GM12878 (cell line): ENCODE measurements at regions not wholly inside any gene's neighbourhood (a gene's known extent, or its start where the extent isn't known, plus 50 kb on each side); places are given as distances from the start of the nearest gene placed in this dataset.

Experiments used
- ATAC-seq: fragments of 200-7000 bp; cut with Tn5 transposase; 3 replicates; pipeline ENCODE4 v1.9.1; 2020; ENCODE audit warnings: mild to moderate bottlenecking, moderate library complexity
- BruUV-seq: library from RNA; stranded (reverse); fragments of 400-500 nt; replicated peaks from 2 replicates; lab custom pipeline; 2021; lab: Mats Ljungman, UMichigan
- CTCF ChIA-PET: fragments of 300-600 bp; sonication (Branson Sonifier 250); formaldehyde crosslinking; extraction: SDS; loops from one replicate; lab custom pipeline; 2021; ENCODE audit warnings: inconsistent platforms; lab: Yijun Ruan, JAX
- POLR2A ChIA-PET: fragments of 350-600 bp; formaldehyde crosslinking; extraction: SDS; loops from one replicate; lab custom pipeline; 2021; ENCODE audit warnings: inconsistent platforms; lab: Charles Lee
- RAD21 ChIA-PET: fragments of 300-600 bp; sonication (Branson Sonifier 250); formaldehyde crosslinking; loops from one replicate; lab custom pipeline; 2023; ENCODE audit warnings: antibody characterized with exemption; ENCODE audit not compliant: unreplicated experiment; lab: Charles Lee
- SMC1A ChIA-PET: fragments of 300-600 bp; sonication (Branson Sonifier 250); formaldehyde crosslinking; loops from one replicate; lab custom pipeline; 2023; ENCODE audit not compliant: unreplicated experiment, uncharacterized antibody; lab: Charles Lee
- DNase-seq: peaks from one replicate; pipeline ENCODE4 v3.0.0-alpha.2; 2011; ENCODE audit warnings: low read depth, low spot score
- FAIRE-seq: peaks from 3 replicates; lab custom pipeline; 2011; peaks lifted over from hg19 to GRCh38; lab: Jason Lieb, UNC
- H2AFZ ChIP-seq: 2 replicates; pipeline ENCODE4 v1.6.0; 2011; ENCODE audit warnings: low read depth, low read length, control low read depth; ENCODE audit not compliant: control insufficient read depth
- H3K27ac ChIP-seq: 2 replicates; pipeline ENCODE4 v1.5.1; 2011; ENCODE audit warnings: control low read depth; ENCODE audit not compliant: control insufficient read depth, insufficient read depth
- H3K27me3 ChIP-seq, 2 experiments: replicated peaks in 1 of 2; 2 replicates each; pipeline versions ENCODE4 v1.6.0 to v1.6.1; 2011; ENCODE audit warnings: low read length in 1 of 2; ENCODE audit not compliant: control insufficient read depth in 2 of 2, insufficient read depth in 2 of 2
- H3K36me3 ChIP-seq, 2 experiments: 2 replicates each; pipeline ENCODE4 v1.5.1; 2011; ENCODE audit warnings: low read length in 1 of 2; ENCODE audit not compliant: control insufficient read depth in 2 of 2, insufficient read depth in 2 of 2
- H3K4me1 ChIP-seq: 2 replicates; pipeline ENCODE4 v1.6.1; 2011; ENCODE audit warnings: mild to moderate bottlenecking, low read length, moderate library complexity, mixed read lengths; ENCODE audit not compliant: control insufficient read depth, insufficient read depth
- H3K4me2 ChIP-seq: 2 replicates; pipeline ENCODE4 v1.6.0; 2011; ENCODE audit warnings: control low read depth; ENCODE audit not compliant: control insufficient read depth, insufficient read depth
- H3K4me3 ChIP-seq: fragments of 200-600 bp; sonication (generic); 2 replicates; pipeline ENCODE4 v1.5.1; 2016
- H3K79me2 ChIP-seq: 2 replicates; pipeline ENCODE4 v1.6.0; 2011; ENCODE audit warnings: low read length; ENCODE audit not compliant: control insufficient read depth, insufficient read depth
- H3K9ac ChIP-seq: 2 replicates; pipeline ENCODE4 v1.8.0; 2011; ENCODE audit warnings: low read length, control low read depth, mixed read lengths; ENCODE audit not compliant: control insufficient read depth, insufficient read depth
- H3K9me3 ChIP-seq: replicated peaks from 3 replicates; pipeline ENCODE4 v1.5.1; 2011; ENCODE audit warnings: mild to moderate bottlenecking, low read length; ENCODE audit not compliant: control insufficient read depth, insufficient read depth
- H4K20me1 ChIP-seq: 2 replicates; pipeline ENCODE4 v1.6.0; 2011; ENCODE audit not compliant: control insufficient read depth, insufficient read depth
- BACH1 ChIP-seq: fragments of 450-650 bp; IDR thresholded peaks from 2 replicates; pipeline ENCODE4 v1.6.1; 2017; ENCODE audit warnings: mild to moderate bottlenecking, borderline replicate concordance
- ESRRA ChIP-seq: IDR thresholded peaks from 2 replicates; pipeline ENCODE4 v1.6.1; 2012; ENCODE audit warnings: mild to moderate bottlenecking, low read length, improper control_type of control experiment
- GABPA ChIP-seq: IDR thresholded peaks from 2 replicates; pipeline ENCODE4 v1.6.1; 2014; ENCODE audit warnings: antibody characterized with exemption, low read depth, mild to moderate bottlenecking, inconsistent platforms
- HCFC1 ChIP-seq: fragments of 150-350 bp; IDR thresholded peaks from 2 replicates; pipeline ENCODE4 v1.6.1; 2014; ENCODE audit warnings: low read length
- MTA2 ChIP-seq: fragments of 450-650 bp; IDR thresholded peaks from 2 replicates; pipeline ENCODE4 v1.6.1; 2016; ENCODE audit warnings: low read depth, mild to moderate bottlenecking, moderate library complexity
- MYC ChIP-seq: IDR thresholded peaks from 2 replicates; pipeline ENCODE4 v1.6.1; 2011; ENCODE audit warnings: mild to moderate bottlenecking, low read length, moderate library complexity, inconsistent platforms; ENCODE audit not compliant: insufficient read depth, insufficient replicate concordance, insufficient read length, severe bottlenecking
- NKRF ChIP-seq: fragments of 450-650 bp; conservative IDR thresholded peaks from 2 replicates; pipeline ENCODE4 v1.6.1; 2017; ENCODE audit warnings: mild to moderate bottlenecking, moderate library complexity
- RELA ChIP-seq: fragments of 450-650 bp; IDR thresholded peaks from 2 replicates; pipeline ENCODE4 v1.8.0; 2014; ENCODE audit warnings: borderline replicate concordance; ENCODE audit not compliant: partially characterized antibody
- SREBF1 ChIP-seq: IDR thresholded peaks from 2 replicates; pipeline ENCODE4 v1.6.1; 2012; ENCODE audit warnings: mild to moderate bottlenecking, low read length
- SUZ12 ChIP-seq: fragments of 200-600 bp; sonication (generic); IDR thresholded peaks from one replicate; pipeline ENCODE4 v1.6.1; 2018; ENCODE audit warnings: antibody characterized with exemption, mild to moderate bottlenecking; ENCODE audit not compliant: unreplicated experiment
- WRNIP1 ChIP-seq: IDR thresholded peaks from 2 replicates; pipeline ENCODE4 v1.6.1; 2011; ENCODE audit warnings: low read depth, low read length, improper control_type of control experiment, borderline replicate concordance
- ZNF207 ChIP-seq: fragments of 450-650 bp; IDR thresholded peaks from 2 replicates; pipeline ENCODE4 v1.6.1; 2014; ENCODE audit warnings: antibody characterized with exemption, mild to moderate bottlenecking, borderline replicate concordance
- WGBS: methylation state at CpG from one replicate; pipeline ENCODE4 v1.1.6; 2016; ENCODE audit warnings: low lambda C conversion rate; ENCODE audit not compliant: insufficient replicate concordance, insufficient coverage; ENCODE audit errors: missing lambda C conversion rate; 5-methylcytosine and 5-hydroxymethylcytosine counted together
- in situ Hi-C: fragments of 300-500 bp; cut with MboI; formaldehyde crosslinking; loops from 9 replicates; pipeline ENCODE4 v1.14.3; 2018; ENCODE audit warnings: mixed read lengths
- intact Hi-C: fragments of 100-400 bp; cut with micrococcal nuclease; formaldehyde crosslinking; loops from one replicate; pipeline ENCODE4 v1.14.2; 2022; ENCODE audit not compliant: unreplicated experiment
- TF ChIP-seq, protein P1 (sequence below): IDR thresholded peaks from 2 replicates; pipeline ENCODE4 v1.6.1; 2011; ENCODE audit warnings: borderline replicate concordance, low read depth, mild to moderate bottlenecking, moderate library complexity, low read length; ENCODE audit not compliant: insufficient read depth, poor library complexity, severe bottlenecking
- TF ChIP-seq, protein P2 (sequence below): fragments of 450-650 bp; IDR thresholded peaks from 2 replicates; pipeline ENCODE4 v1.6.1; 2017; ENCODE audit warnings: low read depth, mild to moderate bottlenecking, moderate library complexity

DNA sequence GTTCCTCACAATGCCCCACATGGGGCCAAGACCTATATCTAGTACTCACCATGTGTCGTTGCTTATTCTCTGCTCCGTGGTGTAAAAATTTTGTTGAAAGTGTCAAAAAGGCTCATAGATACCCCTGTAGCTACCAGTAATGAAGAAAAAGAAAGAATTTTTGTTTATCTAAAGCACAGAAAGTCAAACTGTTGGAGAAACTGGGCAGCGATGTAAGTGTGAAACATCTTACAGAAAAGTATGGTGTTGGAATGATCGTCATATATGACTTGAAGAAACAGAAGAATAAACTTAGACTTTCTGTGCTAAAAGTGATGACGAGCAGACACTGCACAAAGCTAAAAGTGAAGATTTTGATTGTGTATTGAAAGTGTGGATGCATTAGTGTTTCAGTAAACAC is 626.6 kb upstream of the GHITM start:
- FAIRE-seq, result no peak
- TF ChIP-seq GABPA (no peak), MYC (no peak), SUZ12 (no peak)
- TF ChIP-seq, protein P1, sequence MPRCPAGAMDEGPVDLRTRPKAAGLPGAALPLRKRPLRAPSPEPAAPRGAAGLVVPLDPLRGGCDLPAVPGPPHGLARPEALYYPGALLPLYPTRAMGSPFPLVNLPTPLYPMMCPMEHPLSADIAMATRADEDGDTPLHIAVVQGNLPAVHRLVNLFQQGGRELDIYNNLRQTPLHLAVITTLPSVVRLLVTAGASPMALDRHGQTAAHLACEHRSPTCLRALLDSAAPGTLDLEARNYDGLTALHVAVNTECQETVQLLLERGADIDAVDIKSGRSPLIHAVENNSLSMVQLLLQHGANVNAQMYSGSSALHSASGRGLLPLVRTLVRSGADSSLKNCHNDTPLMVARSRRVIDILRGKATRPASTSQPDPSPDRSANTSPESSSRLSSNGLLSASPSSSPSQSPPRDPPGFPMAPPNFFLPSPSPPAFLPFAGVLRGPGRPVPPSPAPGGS, result no peak
- Histone ChIP-seq H3K9ac (no peak overlapping the region), H3K9me3 (no peaks in the 10 kb centered on the region; the same call in 1 of the 3 replicates), H4K20me1 (no peaks in the 10 kb centered on the region), H3K4me3 (no peak overlapping the region), H2AFZ (no peak overlapping the region), H3K79me2 (no peaks in the 10 kb centered on the region), H3K4me2 (no peak overlapping the region), H3K27ac (no peak overlapping the region), H3K36me3 (no peaks in the 10 kb centered on the region), H3K4me1 (no peaks in the 10 kb centered on the region), H3K27me3 (no peaks in the 10 kb centered on the region)
- SMC1A ChIA-PET, result no interaction called here
- no TSS peak for BruUV-seq
- RAD21 ChIA-PET, result no interaction called here
- in situ Hi-C loops, result no loop called here
- CTCF ChIA-PET, result no interaction called here
- intact Hi-C loops, result no loop called here
- 15% methylated on average over 5 of the region's 5 CpGs for WGBS
- DNase-seq, result no peak
- ATAC-seq, result no peak
- POLR2A ChIA-PET, result no interaction called here

- ATAC-seq (no peak), DNase-seq (no peak), FAIRE-seq (no peak)
- Histone ChIP-seq H3K27me3 (no peaks in the 10 kb centered on the region), H3K4me2 (no peak overlapping the region), H3K27ac (no peak overlapping the region), H3K9me3 (no peaks in the 10 kb centered on the region; the same call in 2 of the 3 replicates), H3K79me2 (no peaks in the 10 kb centered on the region), H3K4me3 (no peak overlapping the region), H4K20me1 (no peaks in the 10 kb centered on the region), H3K36me3 (no peaks in the 10 kb centered on the region), H3K4me1 (no peaks in the 10 kb centered on the region), H2AFZ (no peak overlapping the region), H3K9ac (no peak overlapping the region)
- ChIA-PET CTCF (no interaction called here), POLR2A (no interaction called here), RAD21 (no interaction called here), SMC1A (no interaction called here)
- in situ Hi-C loops (no loop called here), intact Hi-C loops (no loop called here)
- WGBS, result 33% methylated on average over 3 of the region's 3 CpGs
- no TSS peak for BruUV-seq
- no peak for TF ChIP-seq RELA
- TF ChIP-seq BACH1, result no peak
- no peak for TF ChIP-seq MTA2
- no peak for TF ChIP-seq HCFC1
- TF ChIP-seq ESRRA, result no peak
- no peak for TF ChIP-seq ZNF207
- TF ChIP-seq WRNIP1, result no peak
- TF ChIP-seq NKRF, result no peak
- TF ChIP-seq, protein P2, sequence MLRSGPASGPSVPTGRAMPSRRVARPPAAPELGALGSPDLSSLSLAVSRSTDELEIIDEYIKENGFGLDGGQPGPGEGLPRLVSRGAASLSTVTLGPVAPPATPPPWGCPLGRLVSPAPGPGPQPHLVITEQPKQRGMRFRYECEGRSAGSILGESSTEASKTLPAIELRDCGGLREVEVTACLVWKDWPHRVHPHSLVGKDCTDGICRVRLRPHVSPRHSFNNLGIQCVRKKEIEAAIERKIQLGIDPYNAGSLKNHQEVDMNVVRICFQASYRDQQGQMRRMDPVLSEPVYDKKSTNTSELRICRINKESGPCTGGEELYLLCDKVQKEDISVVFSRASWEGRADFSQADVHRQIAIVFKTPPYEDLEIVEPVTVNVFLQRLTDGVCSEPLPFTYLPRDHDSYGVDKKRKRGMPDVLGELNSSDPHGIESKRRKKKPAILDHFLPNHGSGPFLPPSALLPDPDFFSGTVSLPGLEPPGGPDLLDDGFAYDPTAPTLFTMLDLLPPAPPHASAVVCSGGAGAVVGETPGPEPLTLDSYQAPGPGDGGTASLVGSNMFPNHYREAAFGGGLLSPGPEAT, result no peak
- no peak for TF ChIP-seq SREBF1
These were observed 624.3 kb upstream of the GHITM start for GRCh38 chr10:83515001-83515400.
